DMS53 treated with DMSO at 0.1 percent for 48 hours (cell line): ENCODE measurements at regions not wholly inside any gene's neighbourhood (a gene's known extent, or its start where the extent isn't known, plus 50 kb on each side); places are given as distances from the start of the nearest gene placed in this dataset.

Experiments
- DNase-seq: peaks from one replicate; lab custom pipeline; 2025; ENCODE audit not compliant: unreplicated experiment; lab: John Stamatoyannopoulos, UW

GRCh38 chr3:102102394-102102793 is 253.1 kb downstream of the NFKBIZ start:
- no peak for DNase-seq

GRCh38 chr3:102104033-102104432 is 254.7 kb downstream of the NFKBIZ start:
- no peak for DNase-seq

GRCh38 chr3:102105193-102105592 is 255.9 kb downstream of the NFKBIZ start:
- no peak for DNase-seq

GRCh38 chr3:102106416-102107097 is 257.2 kb downstream of the NFKBIZ start:
- no peak for DNase-seq

GRCh38 chr3:102112704-102113230 is 263.5 kb downstream of the NFKBIZ start:
- DNase-seq, result peak; percentile 45

- DNase-seq, result no peak
Measured at GRCh38 chr3:102113421-102114041, 264.2 kb downstream of the NFKBIZ start.

- DNase-seq, result no peak
Measured at GRCh38 chr3:102114264-102114979, 265.1 kb downstream of the NFKBIZ start.

GRCh38 chr3:102122527-102122926 is 273.2 kb downstream of the NFKBIZ start:
- DNase-seq, result no peak

- no peak for DNase-seq
Measured at GRCh38 chr3:102123590-102124190, 274.4 kb downstream of the NFKBIZ start.

- no peak for DNase-seq
Measured at GRCh38 chr3:102124282-102124681, 275.0 kb downstream of the NFKBIZ start.

- DNase-seq, result no peak
Measured at GRCh38 chr3:102124704-102125103, 275.4 kb downstream of the NFKBIZ start.

- peak; percentile 29 for DNase-seq
Measured at GRCh38 chr3:102125197-102125993, 276.1 kb downstream of the NFKBIZ start.

GRCh38 chr3:102125994-102126368 is 276.7 kb downstream of the NFKBIZ start:
- DNase-seq, result peak; percentile 29

- no peak for DNase-seq
Measured at GRCh38 chr3:102129760-102130608, 280.7 kb downstream of the NFKBIZ start.

GRCh38 chr3:102132370-102132769 is 283.1 kb downstream of the NFKBIZ start:
- DNase-seq, result no peak

GRCh38 chr3:102133376-102133775 is 284.1 kb downstream of the NFKBIZ start:
- DNase-seq, result no peak

GRCh38 chr3:102135316-102135715 is 286.0 kb downstream of the NFKBIZ start:
- DNase-seq, result no peak

- DNase-seq, result peak; percentile 84
Measured at GRCh38 chr3:102136183-102136582, 286.9 kb downstream of the NFKBIZ start.

GRCh38 chr3:102140116-102140515 is 290.8 kb downstream of the NFKBIZ start:
- DNase-seq, result no peak
